ENCODE measurements at regions not wholly inside any gene's neighbourhood (a gene's known extent, or its start where the extent isn't known, plus 50 kb on each side); places are given as distances from the start of the nearest gene placed in this dataset.

- no peak for DNase-seq
Measured at GRCh38 chr5:3736926-3737325, 141.3 kb downstream of the IRX1 start.

- no peak for DNase-seq
Measured at GRCh38 chr5:3738919-3739318, 143.3 kb downstream of the IRX1 start.

GRCh38 chr5:3740546-3741373, 145.1 kb downstream of the IRX1 start:
- DNase-seq, result no peak

GRCh38 chr5:3741374-3741770, 145.7 kb downstream of the IRX1 start:
- DNase-seq, result no peak

GRCh38 chr5:3742750-3743149, 147.1 kb downstream of the IRX1 start:
- DNase-seq, result no peak

GRCh38 chr5:3751846-3752245, 156.2 kb downstream of the IRX1 start:
- DNase-seq, result no peak

- DNase-seq, result no peak
Measured at GRCh38 chr5:3778000-3778550, 182.4 kb downstream of the IRX1 start.

- DNase-seq, result no peak
Measured at GRCh38 chr5:3778945-3779344, 183.3 kb downstream of the IRX1 start.

- DNase-seq, result no peak
Measured at GRCh38 chr5:3780278-3780677, 184.6 kb downstream of the IRX1 start.

- DNase-seq, result no peak
Measured at GRCh38 chr5:3780907-3781306, 185.3 kb downstream of the IRX1 start.

- no peak for DNase-seq
Measured at GRCh38 chr5:3784854-3785253, 189.2 kb downstream of the IRX1 start.

- DNase-seq, result no peak
Measured at GRCh38 chr5:3786165-3786564, 190.5 kb downstream of the IRX1 start.

- DNase-seq, result no peak
Measured at GRCh38 chr5:3786891-3787430, 191.3 kb downstream of the IRX1 start.

- DNase-seq, result no peak
Measured at GRCh38 chr5:3787604-3788003, 192.0 kb downstream of the IRX1 start.

GRCh38 chr5:3789519-3790193, 194.0 kb downstream of the IRX1 start:
- DNase-seq, result no peak

GRCh38 chr5:3793162-3793561, 197.5 kb downstream of the IRX1 start:
- DNase-seq, result no peak

- no peak for DNase-seq
Measured at GRCh38 chr5:3794611-3795010, 199.0 kb downstream of the IRX1 start.

- DNase-seq, result no peak
Measured at GRCh38 chr5:3796736-3797135, 201.1 kb downstream of the IRX1 start.

GRCh38 chr5:3801967-3802366, 206.3 kb downstream of the IRX1 start:
- DNase-seq, result no peak

- DNase-seq, result no peak
Measured at GRCh38 chr5:3809455-3809854, 213.8 kb downstream of the IRX1 start.

- no peak for DNase-seq
Measured at GRCh38 chr5:3811116-3811515, 215.5 kb downstream of the IRX1 start.

GRCh38 chr5:3818624-3819023, 223.0 kb downstream of the IRX1 start:
- DNase-seq, result no peak

- peak; percentile 60 for DNase-seq
Measured at GRCh38 chr5:3825531-3826451, 230.2 kb downstream of the IRX1 start.

Data from fibroblast of upper back skin (primary cell).